GM19240 (cell line): ENCODE measurements at regions not wholly inside any gene's neighbourhood (a gene's known extent, or its start where the extent isn't known, plus 50 kb on each side); places are given as distances from the start of the nearest gene placed in this dataset.

Experiments used
- DNase-seq: peaks from one replicate; pipeline ENCODE4 v3.0.0; 2011; ENCODE audit warnings: low spot score; ENCODE audit not compliant: insufficient read length

DNA sequence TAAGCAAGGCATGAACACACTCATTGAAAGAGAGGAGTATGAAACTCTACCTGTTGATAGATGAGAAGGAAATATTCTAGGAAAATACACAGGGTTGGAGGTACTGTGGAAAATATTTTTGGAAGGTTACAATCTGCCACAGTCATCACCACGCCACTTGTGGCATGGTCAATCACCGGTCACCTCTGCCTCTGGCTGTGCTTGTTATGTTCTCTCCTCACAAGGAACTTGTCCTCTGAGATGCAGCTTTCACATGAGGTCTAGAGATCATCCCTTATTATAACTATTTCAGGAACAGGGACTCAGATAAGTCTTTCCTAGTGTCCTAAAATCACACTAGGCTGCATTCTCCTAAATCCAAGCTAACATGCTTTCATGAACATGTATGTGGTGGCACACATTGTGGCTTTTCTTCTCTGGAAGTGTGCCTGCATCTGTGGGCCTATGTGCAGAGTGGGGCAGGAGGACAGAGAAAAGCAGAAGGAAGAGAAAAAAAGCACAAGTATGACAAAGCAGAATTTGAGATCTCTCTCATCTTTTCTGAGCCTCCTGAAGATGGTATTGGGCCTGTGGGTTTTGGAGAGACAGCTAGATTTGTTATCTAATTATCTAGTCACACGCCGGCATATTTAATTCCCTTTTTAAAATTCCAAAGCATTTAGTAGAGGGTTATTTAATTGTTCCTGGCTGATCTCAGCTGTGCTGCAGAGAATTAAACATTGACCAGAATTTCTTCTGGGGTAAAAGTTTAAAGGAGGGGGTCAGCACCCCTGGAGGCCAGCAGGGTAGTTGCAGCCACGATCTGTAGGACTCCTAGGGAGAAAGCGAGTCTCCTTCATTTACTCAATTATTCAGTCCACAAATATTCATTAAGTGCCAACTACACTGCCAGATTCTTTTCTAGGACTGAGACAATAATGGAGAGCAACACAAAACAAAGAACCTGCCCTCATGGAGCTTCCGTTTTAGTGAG, 294.6 kb downstream of the RDH14 start:
- no peak for DNase-seq

DNA sequence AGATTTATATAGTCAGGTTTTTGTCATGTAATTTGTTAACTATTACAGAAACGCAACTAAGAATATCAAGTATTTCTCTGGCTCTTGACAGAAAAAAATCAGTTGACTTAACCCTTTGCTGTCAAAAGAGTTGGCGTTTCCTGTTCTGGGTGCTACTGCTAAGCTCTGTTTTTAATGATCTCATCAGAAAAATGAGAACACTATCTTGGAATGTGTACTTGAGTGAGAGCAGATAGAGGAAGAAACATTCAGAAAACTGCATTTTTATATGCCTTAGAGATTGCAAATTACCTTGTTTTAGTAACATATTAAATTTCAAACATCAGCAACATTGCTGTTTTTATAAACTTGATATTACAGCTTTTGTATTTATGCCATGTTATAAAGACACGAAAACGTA, 297.9 kb downstream of the RDH14 start:
- DNase-seq: no peak

DNA sequence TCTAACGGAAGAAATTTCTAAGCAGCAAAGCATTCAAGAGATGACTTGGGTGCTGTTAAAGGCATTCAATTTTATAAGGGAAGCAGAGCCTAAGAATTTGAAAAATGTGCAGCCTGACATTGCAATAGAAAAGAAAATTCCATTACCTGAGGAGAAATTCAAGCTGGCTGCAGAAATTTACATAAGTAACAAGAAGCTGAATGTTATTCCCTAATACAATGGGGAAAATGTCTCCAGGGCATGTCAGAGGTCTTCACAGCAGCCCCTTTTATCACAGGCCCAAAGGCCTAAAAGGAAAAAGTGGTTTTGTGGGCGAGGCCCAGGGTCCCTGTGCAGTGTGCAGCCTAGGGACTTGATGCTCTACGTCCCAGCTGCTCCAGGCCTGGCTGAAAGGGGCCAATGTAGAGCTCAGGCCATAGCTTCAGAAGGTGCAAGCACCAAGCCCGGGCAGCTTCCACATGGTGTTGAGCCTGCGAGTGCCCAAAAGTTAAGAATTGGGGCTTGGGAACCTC, 306.7 kb downstream of the RDH14 start:
- DNase-seq: no peak

DNA sequence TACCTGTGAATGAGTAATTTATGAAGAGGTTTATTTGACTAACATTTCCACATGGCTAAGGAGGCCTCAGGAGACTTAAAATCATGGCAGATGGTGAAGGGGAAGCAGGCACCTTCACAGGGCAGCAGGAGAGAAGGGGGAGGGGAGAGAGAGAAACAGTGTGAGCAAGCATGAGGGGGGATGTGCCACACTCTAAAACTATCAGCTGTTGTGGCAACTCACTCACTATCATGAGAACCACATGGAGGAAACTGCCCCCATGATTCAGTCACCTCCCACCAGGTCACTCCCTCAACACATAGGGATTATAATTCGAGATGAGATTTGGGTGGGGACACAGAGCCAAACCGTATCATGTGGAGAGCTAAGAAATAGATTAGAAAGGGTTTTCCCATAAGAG, 309.0 kb downstream of the RDH14 start:
- no peak for DNase-seq

DNA sequence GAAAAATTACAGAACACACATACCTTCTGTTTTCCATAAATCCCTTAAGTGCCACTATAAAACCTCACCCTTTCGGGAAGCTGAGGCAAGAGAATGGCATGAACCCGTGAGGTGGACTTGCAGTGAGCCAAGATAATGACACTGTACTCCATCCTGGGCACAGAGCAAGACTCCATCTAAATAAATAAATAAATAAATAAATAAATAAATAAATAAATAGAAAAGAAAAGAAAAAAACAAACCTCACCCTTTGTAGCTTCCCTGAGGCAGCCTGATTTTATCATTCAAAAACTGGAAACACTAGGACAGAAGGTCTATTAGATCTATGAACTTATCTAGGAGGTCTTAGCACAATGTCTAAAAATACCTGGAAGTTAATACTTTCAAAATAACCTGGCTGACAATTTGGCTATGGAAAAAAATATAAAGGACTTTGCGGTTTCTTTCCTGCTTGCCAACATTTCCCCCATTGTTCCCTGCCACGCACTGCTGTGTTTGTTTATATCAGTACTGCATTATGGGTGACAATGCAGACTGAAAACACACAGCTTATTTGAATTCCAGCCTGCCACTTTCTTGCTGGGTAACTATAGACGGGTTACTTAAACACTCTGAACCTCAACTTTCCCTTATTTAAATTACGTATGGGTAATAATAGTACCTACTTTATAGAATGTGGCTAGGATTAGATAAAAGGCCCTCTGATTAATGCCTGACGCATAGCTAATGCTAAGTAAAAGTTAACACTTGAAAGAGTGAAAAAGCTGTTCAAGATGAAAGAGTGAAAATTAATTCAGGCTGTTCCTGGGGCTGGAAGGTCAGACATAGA, 313.0 kb downstream of the RDH14 start:
- DNase-seq: no peak

DNA sequence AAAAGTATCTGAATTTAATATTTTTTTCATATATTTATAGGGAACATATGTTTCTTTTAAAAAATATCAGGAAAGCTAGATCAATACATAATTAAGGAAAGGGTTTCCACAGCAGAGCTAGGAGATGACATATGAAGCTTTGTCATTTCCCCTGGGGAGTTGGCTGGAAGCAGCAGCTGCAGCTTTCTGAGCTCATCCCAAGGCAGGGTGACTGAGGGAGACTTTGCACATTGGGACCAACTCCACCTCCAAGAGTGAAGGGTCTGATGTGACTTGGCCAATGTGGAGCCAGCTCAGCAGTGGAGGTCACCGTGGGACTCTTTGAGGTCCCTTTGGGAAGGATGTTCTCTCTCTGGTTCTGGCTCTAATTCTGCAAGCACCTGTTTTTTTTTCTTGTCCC, 315.1 kb downstream of the RDH14 start:
- DNase-seq: no peak

DNA sequence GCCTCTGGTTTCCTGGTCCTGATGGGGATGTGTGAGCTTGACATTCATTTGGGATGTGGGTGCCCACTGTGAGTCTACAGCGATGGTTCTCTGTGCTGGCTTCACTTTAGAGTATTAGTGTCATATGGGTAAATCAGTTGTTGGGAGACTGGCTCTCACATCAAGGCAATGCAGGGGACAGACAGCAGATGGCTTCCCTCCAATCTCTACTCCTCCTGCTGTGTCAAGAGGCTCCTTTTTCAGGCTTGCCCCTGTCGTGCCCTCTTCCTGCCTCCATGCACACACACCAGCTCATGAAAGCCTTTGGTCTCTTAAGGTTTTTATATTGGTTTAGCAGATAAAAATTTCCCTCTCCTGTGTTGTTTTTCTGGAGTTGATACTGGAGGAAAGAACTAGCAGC, 315.6 kb downstream of the RDH14 start:
- no peak for DNase-seq

DNA sequence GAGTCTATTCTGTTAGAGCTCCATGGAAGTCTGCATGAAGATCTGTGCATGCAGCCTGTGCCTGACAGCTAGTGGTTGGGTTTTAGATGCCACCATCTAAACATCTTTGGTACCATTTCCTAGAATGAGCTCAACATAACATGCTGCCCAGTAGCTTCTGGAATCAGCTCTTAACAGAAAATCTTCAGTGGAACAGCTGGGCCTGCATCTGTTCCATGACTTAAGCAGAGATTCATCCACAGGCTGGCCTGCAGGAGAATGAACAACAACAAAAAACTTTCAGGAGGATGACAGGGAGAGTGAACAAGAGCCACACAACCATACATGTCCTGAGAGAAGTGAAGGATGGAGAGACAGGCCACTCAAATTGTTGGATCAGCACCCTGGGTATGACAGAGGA, 316.6 kb downstream of the RDH14 start:
- DNase-seq: no peak

DNA sequence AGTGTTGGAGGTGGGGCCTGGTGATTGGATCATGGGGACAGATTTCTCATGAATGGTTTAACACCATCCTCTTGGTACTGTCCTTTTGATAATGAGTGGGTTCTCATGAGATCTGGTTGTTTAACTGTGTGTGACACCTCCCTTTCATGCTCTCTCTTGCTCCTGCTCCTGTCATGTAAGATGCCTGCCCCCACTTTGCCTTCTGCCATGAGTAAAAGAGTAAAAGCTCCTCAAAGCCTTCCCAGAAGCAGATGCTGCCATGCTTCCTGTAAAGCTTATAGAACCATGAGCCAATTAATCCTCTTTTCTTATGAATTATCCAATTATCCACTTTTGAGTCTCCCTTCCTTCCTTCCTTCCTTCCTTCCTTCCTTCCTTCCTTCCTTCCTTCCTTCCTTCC, 317.7 kb downstream of the RDH14 start:
- no peak for DNase-seq

DNA sequence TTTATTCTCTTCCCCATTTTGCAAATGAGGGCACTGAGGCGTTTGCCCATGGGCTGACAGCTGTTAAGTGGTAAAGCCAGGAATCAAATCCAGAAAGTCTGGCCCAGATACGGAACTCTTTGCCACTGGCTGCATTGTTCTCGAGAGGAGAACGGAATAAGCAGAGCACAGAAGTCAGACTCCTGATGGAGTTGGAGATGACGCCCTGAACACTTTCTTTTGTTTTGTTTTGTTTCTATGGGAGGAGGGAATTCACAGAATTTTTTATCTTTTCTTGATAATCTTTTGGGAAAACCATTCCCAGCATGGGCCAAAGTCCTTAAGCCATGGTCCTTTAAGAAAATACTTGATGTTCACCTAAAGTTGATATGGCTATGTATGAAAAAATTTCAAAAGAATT, 322.2 kb downstream of the RDH14 start:
- no peak for DNase-seq

DNA sequence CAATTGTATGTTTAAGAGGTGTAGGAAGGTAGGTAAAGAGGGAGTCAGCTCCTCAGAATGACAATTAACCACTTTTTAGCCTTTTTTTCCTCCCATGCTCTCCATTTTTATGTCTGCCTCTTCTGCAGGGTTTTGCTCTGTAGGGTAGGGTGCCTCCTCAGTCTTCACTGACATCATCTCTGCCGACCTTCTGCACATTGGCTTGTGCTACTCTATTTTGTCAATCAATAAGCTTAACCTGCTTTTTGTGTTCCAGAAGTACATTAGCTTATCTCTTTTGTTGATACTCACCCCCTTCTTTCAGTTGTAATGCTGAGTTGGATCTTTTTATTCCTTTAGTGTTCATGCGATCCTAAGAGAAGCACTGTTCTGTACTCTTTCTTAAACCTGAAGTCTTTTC, 323.2 kb downstream of the RDH14 start:
- no peak for DNase-seq

DNA sequence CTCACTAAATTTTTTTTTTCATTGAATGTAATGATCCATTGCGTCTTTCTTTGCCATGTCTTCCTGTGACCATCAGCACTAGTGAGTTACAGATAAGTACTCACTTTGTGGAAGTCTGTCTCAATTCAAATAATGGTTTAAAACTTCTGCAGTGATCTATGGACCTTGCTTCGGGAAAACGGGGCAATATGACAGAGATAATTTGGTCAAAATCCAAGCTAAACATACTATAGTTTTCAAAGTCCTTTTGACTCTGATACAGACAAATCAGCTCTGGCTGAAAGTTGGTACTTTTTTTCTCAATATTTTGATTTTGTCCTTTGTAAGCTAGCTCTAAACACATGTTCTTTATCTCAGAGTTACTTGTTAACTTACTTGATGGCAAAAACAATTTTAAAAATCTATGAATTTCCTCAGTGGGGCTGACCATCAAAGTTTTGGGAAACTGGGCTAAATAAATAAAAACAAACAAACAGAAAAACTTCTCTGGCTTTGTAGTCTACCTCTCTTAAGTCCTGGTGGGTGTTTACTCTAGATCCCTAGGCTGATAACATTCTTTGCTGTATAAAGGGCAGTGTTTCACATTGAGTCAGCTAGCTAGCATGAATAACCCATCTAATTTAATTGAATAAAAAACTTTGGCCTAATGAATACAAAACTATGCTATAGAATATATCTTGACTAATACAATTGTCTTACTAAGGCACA, 327.6 kb downstream of the RDH14 start:
- DNase-seq: no peak

DNA sequence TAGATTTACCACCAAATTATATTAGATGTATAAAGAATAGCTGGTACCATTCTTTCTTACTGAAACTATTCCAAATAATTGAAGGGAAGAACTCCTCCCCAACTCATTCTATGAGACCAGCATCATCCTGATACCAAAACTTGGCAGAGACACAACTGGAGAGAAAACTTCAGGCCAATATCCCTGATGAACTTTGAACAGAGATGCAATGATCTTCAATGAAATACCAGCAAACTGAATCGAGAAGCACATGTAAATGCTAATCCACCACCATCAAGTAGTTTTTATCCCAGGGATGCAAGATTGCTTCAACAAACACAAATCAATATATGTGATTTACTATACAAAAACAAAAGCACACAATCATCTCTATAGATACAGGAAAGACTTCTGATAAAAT, 329.8 kb downstream of the RDH14 start:
- DNase-seq: no peak

DNA sequence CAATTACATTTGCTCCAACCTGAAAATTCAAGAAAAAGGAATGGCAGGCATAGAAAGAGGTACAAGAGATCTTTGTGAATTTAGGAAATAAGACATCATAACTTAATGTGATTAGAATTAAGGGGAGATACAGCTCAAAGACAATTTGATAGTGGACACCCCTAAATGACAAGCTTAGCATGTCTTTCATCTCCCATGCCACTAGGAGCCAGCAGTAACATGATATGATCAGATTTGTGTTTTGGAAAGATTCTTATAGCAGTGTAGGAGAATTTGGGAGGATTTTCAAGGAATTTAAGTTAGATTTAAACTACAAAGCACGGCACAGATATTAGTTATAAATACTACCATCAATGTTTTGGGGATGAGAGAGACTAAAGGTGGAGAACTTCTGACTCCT, 340.8 kb downstream of the RDH14 start:
- no peak for DNase-seq

DNA sequence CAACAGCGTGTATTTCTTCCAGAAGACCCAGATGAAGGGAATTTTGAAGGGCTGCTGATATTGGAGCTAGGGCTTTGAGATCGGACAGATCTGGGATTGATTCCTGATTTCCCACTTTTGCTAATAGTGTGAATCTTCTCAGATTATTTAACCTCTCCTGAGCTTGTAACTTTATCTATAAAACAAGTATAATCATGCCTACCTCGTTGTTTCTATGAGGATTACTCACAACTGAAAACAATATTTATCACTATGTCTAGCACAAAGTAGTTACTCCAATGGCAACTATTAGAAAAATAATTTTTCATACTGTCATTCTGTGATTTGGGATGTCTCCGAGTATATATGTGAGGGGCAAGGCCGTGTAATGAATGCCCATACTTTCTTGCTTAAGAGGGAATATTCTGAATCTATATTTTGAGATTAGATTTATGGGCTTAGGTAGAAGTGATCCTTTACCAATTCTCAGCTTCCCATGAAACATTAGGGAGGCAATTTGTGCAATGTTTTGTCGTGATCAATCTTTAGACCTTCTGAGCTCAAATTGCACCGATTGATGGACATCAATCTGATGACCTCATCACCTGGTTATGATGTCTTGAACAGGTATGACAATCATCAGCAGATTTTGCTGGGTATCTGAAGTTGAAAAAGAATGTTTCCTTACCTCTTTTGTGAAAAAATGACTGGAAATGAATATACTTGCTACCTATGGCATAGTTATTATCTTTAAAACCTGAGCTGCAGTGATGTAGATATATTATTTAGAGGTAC, 339.9 kb downstream of the KCNS3 start:
- DNase-seq: no peak

DNA sequence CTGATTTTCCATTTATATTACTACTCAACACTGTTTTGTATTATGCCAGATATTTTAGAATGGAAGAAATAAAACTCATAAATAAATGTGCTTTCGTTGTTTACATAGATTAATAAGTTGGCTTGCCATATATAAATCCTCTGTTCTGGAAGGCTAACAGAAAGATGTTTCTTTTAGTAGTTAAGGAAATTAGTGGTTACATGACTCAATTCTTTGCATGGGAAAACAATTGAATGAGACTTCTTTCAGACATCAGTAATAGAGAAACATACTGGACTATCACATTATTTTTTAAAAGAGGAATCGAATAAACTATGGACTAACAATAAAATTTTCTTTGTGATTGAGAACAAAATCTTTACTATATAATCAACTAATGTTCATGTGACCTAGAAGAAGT, 336.5 kb downstream of the KCNS3 start:
- DNase-seq: no peak

DNA sequence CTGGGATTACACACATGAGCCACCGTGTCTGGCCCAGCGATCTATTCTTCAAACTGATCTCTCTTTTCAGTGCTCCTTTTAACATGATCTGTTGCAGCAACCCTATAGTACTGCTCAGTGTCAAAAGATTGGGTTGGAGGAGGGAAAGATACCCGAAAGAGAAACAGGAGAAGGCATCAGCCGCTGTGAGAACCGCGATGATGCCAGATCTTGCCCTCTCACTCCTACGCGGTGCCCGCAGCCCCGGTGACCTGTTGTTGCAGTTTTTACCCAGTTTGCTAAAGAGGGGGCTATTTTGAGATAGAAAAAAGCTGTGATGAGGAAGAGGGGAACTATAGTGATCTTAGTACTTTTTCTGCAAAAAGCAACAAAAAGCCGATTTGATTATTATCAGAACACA, 335.5 kb downstream of the KCNS3 start:
- DNase-seq: no peak

DNA sequence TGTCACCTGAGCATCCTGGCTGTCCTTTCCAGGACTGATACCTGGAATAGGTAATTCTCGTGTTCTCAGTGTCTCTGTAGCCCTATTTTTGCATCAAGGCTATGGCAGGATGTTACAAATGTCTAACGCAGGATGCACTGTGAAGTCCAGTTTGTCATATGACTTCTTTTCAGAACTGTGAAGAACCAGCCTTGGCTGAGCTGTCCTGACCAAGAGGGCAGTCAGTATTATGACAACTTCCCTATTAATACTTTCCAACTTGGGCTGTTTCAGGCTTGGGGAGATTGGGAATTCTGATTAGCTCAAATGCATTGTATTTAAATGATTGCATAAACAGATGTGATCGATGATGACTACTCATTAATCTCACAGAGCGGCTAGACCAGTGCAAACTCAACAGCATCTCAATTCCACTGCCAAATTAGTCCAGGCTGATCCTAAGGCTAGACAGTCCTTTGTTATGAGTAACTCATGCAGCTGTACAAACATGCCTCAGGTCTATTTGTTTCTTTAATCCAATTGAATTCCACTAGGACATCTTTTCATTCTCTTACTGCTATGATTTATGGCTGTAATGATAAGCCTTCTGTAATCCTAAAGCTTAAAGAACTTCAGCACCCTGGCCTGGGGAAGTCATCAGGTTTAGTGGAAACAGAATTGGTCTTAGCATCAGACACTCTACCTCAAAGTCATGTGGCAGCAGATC, 331.6 kb downstream of the KCNS3 start:
- DNase-seq: no peak

DNA sequence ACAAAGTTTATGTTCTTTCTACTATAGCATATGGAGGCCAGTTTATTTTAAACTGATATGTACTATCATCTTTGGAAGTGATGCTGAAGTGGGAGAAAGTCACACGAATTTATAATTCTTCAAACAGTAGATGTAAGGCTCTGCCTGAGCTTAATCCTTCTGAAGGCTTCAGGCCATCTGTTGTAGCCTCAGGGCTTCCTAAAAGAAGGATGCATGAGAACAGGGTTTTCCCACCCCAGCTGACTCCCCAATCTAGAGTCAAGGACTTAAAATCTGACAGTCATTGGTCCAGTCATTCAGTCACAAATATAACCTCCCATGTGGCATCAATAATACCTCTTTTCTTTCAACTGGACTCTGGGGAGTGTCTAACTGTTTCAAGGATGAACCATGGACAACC, 330.5 kb downstream of the KCNS3 start:
- DNase-seq: no peak

DNA sequence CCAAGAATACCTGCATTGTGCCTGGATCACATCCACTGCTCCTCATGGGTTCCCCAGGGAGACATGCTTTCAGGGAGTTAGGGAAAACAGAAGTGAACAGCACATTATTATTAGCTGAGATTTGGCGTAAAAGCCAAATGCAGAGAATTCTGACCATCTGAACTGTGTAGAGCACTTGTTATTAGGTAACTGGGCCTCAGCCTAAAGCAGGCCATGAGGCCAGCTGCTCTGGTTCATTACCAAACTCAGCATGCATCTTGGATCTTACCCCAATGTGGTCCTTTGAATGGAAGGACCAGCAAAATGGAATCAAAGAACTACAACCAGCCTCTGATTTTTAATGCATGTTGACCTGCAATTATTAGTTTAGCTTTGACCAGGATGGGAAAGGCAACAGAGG, 322.3 kb downstream of the KCNS3 start:
- DNase-seq: no peak
